ENCODE measurements at regions not wholly inside any gene's neighbourhood (a gene's known extent, or its start where the extent isn't known, plus 50 kb on each side); places are given as distances from the start of the nearest gene placed in this dataset.
"Not testable (repeated sequence)": the region's sequence is repeated elsewhere in the genome, so short reads cannot be mapped to it uniquely, and the experiment has no call there.

DNA sequence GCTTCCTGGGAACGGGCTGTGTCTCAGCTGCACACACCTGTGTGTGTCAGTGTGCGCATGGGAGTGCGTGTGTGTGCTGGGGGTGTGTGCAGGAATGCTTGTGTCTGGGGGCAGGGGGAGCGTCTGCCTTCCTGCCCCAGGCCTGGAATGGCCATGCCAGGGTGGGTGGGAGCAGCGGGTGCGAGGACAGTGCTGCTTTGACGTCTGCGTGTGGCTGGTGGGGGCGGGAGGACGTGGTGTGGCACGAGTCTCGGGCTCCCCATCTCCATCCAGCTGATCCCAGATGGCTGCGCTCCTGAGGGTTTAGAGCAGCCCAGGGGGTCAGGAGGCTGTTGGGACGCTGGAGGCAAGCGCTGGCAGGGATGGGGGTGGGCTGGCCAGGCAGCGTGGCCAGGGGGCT, 80.6 kb downstream of the TMEM121 start:
- H3K4me1 Mint-ChIP-seq, H3K27me3 Mint-ChIP-seq, H3K9me3 Mint-ChIP-seq, H3K36me3 Mint-ChIP-seq, H3K4me3 Mint-ChIP-seq, H3K27ac Mint-ChIP-seq, DNase-seq: not testable (repeated sequence)

DNA sequence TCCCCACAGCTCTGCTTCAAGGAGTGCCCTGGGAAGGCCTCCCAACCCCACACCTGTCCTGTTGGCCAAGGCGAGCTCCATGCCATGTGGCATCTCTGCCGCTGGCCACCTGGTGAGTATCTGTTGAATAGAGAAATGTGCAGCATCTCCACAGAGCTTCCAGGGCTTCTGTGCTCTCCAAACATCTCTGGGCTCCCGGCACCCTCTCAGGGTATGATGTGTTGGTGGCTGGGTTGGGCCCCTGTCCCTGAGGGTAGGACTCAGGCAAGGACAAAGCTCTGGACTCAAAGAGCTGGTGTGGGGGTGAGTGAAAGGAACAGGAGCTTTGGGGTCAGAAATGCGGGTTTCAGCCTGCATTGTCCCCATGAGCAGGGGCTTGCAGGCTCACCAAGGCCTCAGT, 88.6 kb downstream of the TMEM121 start:
- H3K9me3 Mint-ChIP-seq, H3K4me1 Mint-ChIP-seq, DNase-seq, H3K36me3 Mint-ChIP-seq, H3K27me3 Mint-ChIP-seq, H3K27ac Mint-ChIP-seq, H3K4me3 Mint-ChIP-seq: not testable (repeated sequence)

DNA sequence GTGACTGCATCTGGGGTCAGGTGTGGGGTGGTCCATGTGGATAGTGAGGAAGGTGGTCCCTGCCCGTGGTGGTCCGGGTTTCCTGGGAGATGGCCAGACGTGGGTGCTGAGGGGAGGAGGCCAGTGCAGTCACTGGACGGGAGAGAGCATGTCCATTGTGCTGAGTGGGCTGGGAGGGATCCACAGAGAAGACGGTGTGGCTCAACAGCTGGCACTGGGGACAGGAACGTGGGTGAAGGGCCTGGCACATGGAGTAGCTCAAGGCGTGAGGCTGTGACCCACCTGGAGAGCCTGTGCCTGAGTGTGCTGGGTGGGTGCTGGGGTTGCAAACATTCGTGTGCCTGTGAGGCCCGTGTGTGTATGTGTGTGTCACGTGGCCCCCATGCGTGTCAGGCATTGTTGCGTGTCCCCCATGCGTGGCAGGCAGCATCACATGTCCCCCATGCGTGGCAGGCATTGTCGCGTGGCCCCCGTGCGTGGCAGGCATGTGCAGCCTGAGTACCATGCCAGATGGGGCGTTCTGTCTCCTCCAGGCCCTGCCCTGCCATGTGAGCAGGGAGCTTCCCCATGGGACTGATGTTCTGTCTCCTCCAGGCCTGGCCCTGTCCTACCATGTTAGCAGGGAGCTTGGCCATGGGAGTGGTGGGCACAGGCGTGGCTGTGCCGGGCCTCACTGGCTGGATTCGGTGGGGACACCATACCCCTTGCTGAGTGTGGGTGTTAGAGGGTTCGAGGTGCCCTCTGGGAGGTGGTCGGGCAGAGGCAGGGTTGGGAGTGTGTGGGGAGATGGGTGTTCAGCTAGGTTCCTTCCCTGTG, 89.8 kb downstream of the TMEM121 start:
- not testable (repeated sequence) for H3K27ac Mint-ChIP-seq, H3K4me1 Mint-ChIP-seq, H3K36me3 Mint-ChIP-seq, DNase-seq, H3K4me3 Mint-ChIP-seq, H3K27me3 Mint-ChIP-seq, H3K9me3 Mint-ChIP-seq

DNA sequence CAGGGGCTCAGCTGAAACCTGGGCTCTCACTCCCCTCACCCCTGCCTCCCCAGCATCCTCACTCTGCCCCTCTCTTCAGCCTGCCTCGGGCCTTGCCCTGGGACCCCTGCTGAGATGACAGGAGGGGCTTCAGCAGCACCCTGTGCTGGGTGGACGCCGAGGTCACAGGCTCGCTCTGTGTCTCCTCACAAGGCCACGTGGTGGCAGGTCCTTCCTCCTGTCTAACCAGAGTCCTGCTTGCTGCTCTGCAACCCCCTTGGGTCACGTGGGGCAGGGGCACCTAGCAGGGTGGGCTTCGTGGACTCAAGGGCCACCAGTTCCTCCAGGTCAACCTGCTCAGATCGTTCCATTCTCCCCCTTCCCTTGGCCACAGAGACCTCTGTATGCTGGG, 90.4 kb downstream of the TMEM121 start:
- DNase-seq = no peak
- Mint-ChIP-seq H3K9me3 (no peaks in the 10 kb centered on the region), H3K4me1 (no peaks in the 10 kb centered on the region), H3K27me3 (peaks cover 5% of the 10 kb centered on the region), H3K27ac (no peak overlapping the region), H3K4me3 (no peak overlapping the region), H3K36me3 (no peaks in the 10 kb centered on the region)

DNA sequence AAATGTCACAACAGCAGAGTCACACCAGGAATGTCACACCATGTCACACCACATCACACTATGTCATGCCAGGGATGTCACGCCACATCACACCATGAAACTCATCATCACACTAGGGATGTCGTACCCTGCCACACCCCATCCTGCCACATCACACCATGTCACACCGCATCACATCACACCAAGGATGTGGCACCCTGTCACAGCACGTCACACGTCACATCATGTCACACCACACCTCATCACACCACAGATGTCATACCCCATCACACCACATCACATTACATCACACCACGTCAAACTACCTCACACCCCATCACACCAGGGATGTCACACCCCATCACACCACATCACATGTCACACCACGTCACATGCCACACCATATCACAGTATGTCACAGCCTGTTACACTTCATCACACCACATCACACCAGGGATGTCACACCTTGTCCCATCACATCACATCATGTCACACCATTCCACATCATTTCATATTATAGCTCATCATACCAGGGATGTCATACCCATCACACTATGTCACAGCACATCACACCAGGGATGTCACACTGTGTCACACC, 90.9 kb downstream of the TMEM121 start:
- Mint-ChIP-seq H3K27ac (no peak overlapping the region), H3K9me3 (no peaks in the 10 kb centered on the region), H3K4me3 (no peak overlapping the region), H3K4me1 (no peaks in the 10 kb centered on the region), H3K36me3 (no peaks in the 10 kb centered on the region), H3K27me3 (peaks cover 5% of the 10 kb centered on the region)
- DNase-seq = no peak

DNA sequence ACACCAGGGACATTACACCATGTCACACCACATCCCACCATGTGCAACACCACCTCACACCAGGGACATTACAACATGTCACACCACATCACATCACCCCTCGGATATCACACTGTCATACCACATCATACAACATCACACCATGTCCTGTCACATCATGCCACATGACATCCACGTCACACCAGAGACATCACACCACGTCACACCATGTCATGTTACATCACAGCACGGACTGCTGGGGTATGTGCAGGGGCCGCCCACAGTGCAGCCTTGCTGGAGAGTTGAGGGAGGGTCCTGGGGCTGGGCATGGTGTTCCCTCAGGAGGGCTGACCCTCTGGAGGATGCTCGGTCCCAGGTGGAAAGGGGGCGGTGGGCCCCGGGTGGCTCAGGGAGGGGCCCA, 91.4 kb downstream of the TMEM121 start:
- H3K27ac Mint-ChIP-seq, H3K4me1 Mint-ChIP-seq, H3K27me3 Mint-ChIP-seq, DNase-seq, H3K4me3 Mint-ChIP-seq, H3K36me3 Mint-ChIP-seq, H3K9me3 Mint-ChIP-seq: not testable (repeated sequence)

DNA sequence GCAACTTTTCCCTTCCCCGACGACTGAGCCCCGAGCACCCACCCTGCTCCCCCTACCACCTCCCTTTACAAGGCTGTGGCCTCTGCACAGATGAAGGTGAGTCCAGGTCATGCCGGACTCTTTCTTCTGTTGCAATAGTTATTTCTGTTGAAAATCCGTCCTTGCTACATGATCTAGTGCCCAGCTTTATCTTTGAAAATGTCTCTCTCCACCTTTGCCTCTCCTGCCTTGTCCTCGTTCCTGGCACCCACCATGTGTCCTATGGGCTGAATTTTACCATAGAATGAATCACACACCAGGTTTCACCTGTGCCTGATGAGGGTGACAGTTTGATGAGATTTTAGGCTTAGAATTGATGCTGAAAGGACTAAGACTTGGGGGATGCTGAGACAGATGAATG, 92.9 kb downstream of the TMEM121 start:
- not testable (repeated sequence) for H3K36me3 Mint-ChIP-seq, H3K4me1 Mint-ChIP-seq, H3K9me3 Mint-ChIP-seq, DNase-seq, H3K4me3 Mint-ChIP-seq, H3K27ac Mint-ChIP-seq, H3K27me3 Mint-ChIP-seq

DNA sequence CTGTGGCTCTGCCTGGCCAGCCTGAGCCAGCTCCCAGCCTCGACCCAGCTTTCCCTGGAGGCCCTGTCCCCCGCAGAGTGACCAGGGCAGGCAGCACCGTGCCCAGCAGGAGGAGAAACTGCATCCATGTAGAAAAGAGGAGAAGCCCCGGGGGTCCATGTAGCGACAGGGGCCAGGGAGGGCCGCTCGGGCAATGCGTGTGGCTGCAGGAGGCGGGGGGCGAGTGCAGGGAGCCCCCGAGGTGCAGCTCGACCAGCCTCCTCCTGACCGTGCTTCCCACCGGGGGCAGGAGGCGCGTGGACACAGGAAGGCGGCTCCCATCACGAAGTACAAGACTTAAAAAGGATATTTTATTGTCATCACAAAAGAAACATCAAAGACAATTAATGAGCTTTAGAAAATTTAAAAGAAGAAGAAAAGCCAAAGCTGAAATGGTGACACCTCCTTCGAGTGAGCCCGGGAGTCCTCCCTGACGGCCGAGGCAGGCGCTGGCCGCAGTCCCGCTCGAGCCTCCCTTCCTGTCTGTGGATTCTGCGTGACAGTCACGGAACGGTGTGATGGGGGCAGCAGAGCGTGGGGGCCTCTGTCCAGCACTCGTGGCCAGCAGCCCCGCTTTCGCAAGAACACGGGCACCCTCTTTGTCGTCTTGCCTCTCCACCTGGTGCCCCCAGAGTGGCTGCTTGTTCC, 93.9 kb downstream of the TMEM121 start:
- H3K4me3 Mint-ChIP-seq, H3K36me3 Mint-ChIP-seq, DNase-seq, H3K27ac Mint-ChIP-seq, H3K4me1 Mint-ChIP-seq, H3K27me3 Mint-ChIP-seq, H3K9me3 Mint-ChIP-seq: not testable (repeated sequence)

DNA sequence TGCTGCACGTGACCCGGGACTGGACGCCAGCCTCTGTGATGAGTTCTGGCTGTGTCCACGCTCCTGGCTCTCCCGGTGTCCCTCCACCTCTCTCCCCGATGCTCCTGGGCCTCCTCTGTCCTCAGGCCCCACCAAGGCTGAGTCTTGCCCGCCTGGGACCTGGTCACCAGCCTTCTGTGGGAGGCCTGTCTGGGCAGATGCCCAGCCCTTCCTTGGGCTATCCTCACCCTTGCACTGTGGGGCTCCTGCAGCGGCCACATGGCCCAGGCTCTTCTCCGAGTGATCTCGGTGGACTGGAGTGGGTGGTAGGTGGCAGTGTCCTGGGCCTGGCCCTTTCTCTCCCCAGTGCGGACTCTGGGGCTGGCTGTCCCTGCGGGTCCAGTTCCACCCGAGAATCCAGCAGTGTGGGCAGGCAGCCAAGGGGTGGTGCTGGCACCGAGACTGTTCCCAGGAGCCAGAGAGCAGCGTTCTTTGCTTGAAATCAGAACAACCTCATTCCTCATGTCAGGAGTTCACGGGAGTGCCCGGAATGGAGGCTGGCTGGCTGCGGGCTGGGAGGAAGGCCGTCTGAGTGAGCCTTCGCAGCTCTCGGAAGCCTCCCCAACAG, 94.6 kb downstream of the TMEM121 start:
- H3K4me3 Mint-ChIP-seq, DNase-seq, H3K4me1 Mint-ChIP-seq, H3K36me3 Mint-ChIP-seq, H3K27me3 Mint-ChIP-seq, H3K27ac Mint-ChIP-seq, H3K9me3 Mint-ChIP-seq: not testable (repeated sequence)

DNA sequence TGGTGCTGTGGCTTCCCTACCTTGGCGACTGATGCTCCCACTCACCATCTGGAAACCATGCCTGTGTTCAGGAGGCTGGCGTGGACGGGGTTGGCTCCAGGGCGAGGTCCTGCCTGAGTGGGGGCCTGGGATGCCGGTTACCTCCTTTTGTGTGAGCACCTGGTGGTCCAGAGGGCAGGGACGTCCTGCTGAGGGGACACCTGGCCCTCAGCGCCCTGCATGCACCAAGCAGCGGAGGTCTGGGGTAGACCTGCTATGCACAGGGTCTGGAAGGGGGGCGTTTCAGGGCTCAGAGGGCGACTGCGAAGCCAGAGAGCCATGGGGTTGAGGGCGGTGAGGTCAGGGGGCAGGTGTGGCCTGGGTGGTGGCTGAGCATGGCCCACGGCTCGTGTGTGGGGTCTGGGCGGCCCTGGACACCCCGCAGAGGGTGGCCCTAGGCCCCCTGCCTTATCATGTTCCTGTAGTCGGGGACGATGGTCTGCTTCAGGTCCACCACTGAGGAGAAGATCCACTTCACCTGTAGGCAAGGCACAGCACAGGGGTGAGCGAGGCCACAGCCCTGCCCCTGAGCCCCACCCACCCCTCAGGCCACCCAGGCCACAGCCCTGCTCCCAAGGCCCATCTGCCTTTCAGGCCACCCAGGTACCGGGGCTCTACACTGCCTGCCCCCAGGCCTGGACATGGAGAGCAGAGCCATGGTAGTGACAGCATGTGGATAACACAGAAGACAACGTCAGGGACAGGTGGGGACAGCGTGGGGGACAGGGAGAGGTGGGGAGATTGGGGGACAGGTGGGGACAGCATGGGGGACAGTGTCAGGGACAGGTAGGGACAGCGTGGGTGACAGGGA, 95.3 kb downstream of the TMEM121 start:
- not testable (repeated sequence) for H3K36me3 Mint-ChIP-seq, H3K27me3 Mint-ChIP-seq, H3K4me1 Mint-ChIP-seq, H3K9me3 Mint-ChIP-seq, DNase-seq, H3K4me3 Mint-ChIP-seq, H3K27ac Mint-ChIP-seq

DNA sequence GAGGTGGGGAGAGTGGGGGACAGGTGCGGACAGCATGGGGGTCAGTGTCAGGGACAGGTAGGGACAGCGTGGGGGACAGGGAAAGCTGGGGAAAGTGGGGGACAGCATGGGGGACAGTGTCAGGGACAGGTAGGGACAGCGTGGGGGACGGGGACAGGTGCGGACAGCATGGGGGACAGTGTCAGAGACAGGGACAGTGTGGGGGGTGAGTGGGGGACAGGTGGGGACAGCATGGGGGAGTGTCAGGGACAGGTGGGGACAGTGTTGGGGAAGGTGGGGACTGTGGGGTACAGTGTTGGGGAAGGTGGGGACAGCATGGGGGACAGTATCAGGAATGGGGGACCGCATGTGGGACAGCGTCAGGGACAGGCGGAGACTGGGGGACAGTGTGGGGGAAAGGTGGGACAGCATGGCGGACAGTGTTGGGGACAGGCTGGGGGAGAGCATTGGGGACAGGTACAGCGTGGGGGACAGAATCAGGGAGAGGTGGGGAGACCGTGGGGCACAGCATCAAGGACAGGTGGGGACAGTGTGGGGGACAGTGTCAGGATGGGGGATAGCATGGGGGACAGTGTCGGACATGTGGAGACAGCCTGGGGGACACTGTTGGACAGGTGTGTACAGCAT, 96.1 kb downstream of the TMEM121 start:
- no peaks in the 10 kb centered on the region for H3K36me3 Mint-ChIP-seq
- peaks cover 2% of the 10 kb centered on the region for H3K27me3 Mint-ChIP-seq
- no peak overlapping the region for H3K4me3 Mint-ChIP-seq
- H3K4me1 Mint-ChIP-seq = no peaks in the 10 kb centered on the region
- H3K27ac Mint-ChIP-seq = no peak overlapping the region
- H3K9me3 Mint-ChIP-seq = no peaks in the 10 kb centered on the region
- no peak for DNase-seq

DNA sequence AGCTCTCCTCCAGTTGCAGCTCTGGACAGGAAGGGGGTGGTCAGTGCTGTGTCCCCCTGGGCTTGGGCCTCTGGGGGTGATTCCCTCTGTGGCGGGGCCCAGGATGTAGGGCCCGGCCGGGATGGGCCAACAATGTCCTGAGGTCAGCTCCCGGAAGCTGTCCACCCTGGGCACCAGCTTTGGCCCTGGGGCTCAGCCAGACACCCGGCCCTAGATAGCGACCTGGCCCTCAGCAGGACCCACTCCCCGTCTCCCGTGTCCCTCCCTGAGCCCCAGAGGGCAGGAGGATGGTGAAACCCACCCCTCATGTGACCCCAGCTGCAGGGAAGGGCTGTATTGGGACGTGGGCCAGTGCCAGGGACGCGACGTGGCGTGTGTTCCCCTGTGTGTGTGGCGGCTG, 96.8 kb downstream of the TMEM121 start:
- H3K36me3 Mint-ChIP-seq, H3K4me1 Mint-ChIP-seq, H3K27ac Mint-ChIP-seq, DNase-seq, H3K4me3 Mint-ChIP-seq, H3K9me3 Mint-ChIP-seq, H3K27me3 Mint-ChIP-seq: not testable (repeated sequence)

DNA sequence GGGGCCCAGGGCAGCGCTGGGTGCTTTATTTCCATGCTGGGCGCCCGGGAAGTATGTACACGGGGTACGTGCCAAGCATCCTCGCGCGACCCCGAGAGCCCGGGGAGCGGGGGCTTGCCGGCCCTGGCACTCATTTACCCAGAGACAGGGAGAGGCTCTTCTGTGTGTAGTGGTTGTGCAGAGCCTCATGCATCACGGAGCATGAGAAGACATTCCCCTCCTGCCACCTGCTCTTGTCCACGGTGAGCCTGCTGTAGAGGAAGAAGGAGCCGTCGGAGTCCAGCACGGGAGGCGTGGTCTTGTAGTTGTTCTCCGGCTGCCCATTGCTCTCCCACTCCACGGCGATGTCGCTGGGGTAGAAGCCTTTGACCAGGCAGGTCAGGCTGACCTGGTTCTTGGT, 98.0 kb downstream of the TMEM121 start:
- H3K4me3 Mint-ChIP-seq, H3K9me3 Mint-ChIP-seq, H3K4me1 Mint-ChIP-seq, H3K27me3 Mint-ChIP-seq, H3K27ac Mint-ChIP-seq, H3K36me3 Mint-ChIP-seq, DNase-seq: not testable (repeated sequence)

DNA sequence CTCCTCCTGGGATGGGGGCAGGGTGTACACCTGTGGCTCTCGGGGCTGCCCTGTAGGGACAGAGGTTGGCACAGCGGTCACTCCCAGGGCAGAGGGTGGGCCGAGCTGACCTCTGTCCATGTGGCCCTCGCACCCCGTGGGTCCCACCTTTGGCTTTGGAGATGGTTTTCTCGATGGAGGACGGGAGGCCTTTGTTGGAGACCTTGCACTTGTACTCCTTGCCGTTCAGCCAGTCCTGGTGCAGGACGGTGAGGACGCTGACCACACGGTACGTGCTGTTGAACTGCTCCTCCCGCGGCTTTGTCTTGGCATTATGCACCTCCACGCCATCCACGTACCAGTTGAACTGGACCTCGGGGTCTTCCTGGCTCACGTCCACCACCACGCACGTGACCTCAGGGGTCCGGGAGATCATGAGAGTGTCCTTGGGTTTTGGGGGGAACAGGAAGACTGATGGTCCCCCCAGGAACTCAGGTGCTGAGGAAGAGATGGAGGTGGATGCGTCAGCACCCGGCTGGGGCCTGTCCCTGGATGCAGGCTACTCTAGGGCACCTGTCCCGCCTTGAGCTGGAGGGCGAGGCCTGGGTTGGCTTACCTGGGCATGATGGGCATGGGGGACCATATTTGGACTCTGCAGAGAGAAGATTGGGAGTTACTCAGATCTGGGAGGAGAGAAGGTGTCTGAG, 98.5 kb downstream of the TMEM121 start:
- H3K9me3 Mint-ChIP-seq, H3K27ac Mint-ChIP-seq, H3K27me3 Mint-ChIP-seq, H3K4me3 Mint-ChIP-seq, DNase-seq, H3K4me1 Mint-ChIP-seq, H3K36me3 Mint-ChIP-seq: not testable (repeated sequence)

Measured in activated naive CD8-positive, alpha-beta T cell treated with anti-CD3 and anti-CD28 coated beads for 36 hours (primary cell).